ENCODE measurements at regions not wholly inside any gene's neighbourhood (a gene's known extent, or its start where the extent isn't known, plus 50 kb on each side); places are given as distances from the start of the nearest gene placed in this dataset.

- TF ChIP-seq CTCF (IDR thresholded peaks at IDR 0.05; ENCODE audit: low read depth, low read length, poor library complexity, severe bottlenecking) (no peak), EZH2phosphoT487 (IDR thresholded peaks at IDR 0.05; ENCODE audit: borderline replicate concordance, low read length) (no peak)
Measured at GRCh38 chr4:14716691-14717090, 285.6 kb upstream of the CPEB2 start.

All from DOHH2 (cell line).